Nephron progenitor cell (in vitro differentiated cells): ENCODE measurements at regions not wholly inside any gene's neighbourhood (a gene's known extent, or its start where the extent isn't known, plus 50 kb on each side); places are given as distances from the start of the nearest gene placed in this dataset.
"Not testable (repeated sequence)": the region's sequence is repeated elsewhere in the genome, so short reads cannot be mapped to it uniquely, and the experiment has no call there.

Source experiments
- DNase-seq: peaks from one replicate; pipeline ENCODE4 v3.0.0; 2021
- H3K27ac Mint-ChIP-seq: 2 replicates; pipeline ENCODE4 v1.8.0; 2021; ENCODE audit warnings: mild to moderate bottlenecking, moderate library complexity, mixed read lengths
- H3K27me3 Mint-ChIP-seq: 2 replicates; pipeline ENCODE4 v1.8.0; 2021; ENCODE audit warnings: mild to moderate bottlenecking, low read depth, mixed read lengths; ENCODE audit not compliant: poor library complexity
- H3K36me3 Mint-ChIP-seq: 2 replicates; pipeline ENCODE4 v1.8.0; 2021; ENCODE audit warnings: low read depth, mixed read lengths
- H3K4me1 Mint-ChIP-seq: 2 replicates; pipeline ENCODE4 v1.8.0; 2021; ENCODE audit warnings: mixed read lengths
- H3K4me3 Mint-ChIP-seq: 2 replicates; pipeline ENCODE4 v1.8.0; 2021; ENCODE audit warnings: mild to moderate bottlenecking, moderate library complexity, mixed read lengths
- H3K9me3 Mint-ChIP-seq: 2 replicates; pipeline ENCODE4 v1.8.0; 2021; ENCODE audit warnings: mild to moderate bottlenecking, moderate library complexity, mixed read lengths
- TF ChIP-seq, protein P1 (sequence below): fragments of 200-600 bp; sonication (generic); IDR thresholded peaks from 2 replicates; pipeline ENCODE4 v1.5.0; 2021; ENCODE audit warnings: antibody characterized with exemption

DNA sequence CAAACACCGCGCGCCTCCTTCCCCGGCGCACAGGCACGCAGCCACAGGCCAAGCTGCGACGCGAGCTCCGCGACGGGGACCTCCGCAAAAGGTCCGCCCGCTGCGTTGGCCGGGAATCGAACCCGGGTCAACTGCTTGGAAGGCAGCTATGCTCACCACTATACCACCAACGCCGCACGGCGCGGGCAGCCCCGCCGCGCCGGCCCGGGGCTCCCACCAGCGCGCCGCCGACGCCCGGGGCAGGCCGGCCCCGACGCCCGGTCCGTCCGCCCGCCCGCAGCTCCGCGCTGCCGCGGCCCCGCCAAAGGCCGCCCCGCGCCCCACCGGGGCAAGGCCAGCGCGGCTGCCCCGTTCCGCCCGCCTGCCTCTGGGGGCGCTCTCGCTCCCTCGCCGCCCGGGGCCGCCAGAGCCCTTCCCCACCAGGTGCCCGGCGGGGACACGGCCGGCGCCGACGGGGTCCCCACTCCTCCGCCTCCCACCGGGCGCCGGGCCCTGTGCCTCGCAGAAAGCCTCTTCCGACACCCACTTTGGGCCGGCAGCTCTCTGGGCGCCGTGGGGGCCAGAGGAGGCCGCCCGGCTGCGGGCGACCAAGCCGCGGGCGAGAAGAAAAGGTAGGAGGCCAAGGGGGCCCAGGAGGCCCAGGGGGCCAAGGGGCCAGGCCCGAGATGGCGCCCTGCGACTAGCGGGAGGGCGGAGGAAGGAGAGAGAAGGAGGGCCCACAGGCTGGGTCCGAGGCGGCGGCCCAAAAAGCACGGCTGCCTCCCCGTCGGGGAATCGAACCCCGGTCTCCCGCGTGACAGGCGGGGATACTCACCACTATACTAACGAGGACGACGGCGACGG lies 50.2 kb upstream of the FCGR2A start:
- H3K9me3 Mint-ChIP-seq, H3K27ac Mint-ChIP-seq, H3K4me1 Mint-ChIP-seq, DNase-seq, H3K27me3 Mint-ChIP-seq, H3K4me3 Mint-ChIP-seq, H3K36me3 Mint-ChIP-seq: not testable (repeated sequence)

DNA sequence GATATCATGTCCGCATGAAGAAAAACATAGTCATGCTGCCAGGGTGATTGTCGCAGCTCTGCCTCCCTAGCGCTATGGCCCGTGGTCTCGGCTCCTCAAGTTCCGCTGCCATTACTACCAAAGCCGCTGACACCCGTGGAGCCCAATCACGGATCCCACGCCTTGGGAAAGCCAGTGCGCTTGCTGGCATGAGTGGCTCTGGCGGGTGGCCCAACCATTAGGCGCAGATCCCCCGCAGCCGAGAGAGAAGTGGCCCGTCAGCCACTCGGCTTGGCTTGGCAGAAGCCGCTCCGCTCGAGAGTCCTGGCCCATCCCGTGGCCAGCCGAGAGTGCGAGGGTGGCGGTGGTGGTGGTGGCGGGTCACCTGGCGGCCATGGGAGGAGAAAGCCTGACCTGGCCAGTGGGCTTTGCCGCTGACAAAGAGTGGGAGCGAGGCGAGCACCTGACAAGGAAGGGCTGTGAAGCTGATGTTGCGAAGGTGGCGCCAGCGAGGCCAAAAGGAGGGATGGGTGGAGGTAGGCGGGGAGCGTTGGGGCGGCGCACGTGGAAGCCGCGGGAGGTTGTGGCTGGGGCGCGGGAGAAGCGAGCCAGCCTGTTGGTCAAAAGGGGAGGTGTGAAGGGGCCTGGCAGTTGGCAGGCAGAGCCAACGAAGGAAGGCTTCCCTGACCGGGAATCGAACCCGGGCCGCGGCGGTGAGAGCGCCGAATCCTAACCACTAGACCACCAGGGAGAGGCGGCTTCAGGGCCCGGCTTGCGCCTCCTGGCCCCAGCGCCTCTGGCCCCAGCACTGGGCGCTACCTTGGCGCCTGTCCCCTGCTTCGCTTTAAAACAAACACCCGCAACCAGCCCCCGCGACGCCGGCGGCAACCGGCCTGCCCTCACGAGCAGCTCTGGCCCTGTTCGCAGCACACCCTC lies 51.0 kb upstream of the FCGR2A start:
- peak; percentile 34 for DNase-seq
- H3K9me3 Mint-ChIP-seq, H3K36me3 Mint-ChIP-seq, H3K4me1 Mint-ChIP-seq, H3K27me3 Mint-ChIP-seq, H3K4me3 Mint-ChIP-seq, H3K27ac Mint-ChIP-seq: not testable (repeated sequence)

DNA sequence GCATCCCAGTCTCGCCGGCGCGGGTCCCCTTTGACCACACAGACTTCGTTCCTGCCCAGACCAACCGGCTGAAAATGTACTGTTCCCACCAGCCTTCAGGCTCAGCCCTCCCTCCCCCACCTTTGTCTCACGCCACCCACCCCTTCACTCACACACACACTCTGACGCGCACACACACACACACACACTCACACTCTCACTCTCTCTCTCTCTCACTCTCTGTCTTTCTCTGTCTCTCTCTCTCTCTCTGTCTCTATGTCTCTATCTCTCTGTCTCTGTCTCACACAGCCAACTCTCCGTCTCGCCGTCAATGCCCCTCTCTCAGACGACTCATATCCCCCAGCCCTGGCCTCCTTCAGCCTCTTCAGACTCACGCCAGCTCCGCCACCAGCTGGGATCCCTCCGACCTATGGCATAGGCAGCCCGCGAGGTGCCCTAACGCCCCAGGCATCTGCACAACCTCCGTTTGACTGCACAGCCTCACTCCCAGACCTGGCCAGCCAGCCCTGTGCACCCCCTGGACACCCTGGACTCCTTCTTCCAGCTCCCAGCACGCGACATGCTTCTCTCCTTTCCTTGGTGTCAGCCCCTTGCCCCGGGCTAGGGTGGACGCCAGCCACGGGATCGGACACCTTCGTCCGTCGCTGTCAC lies 53.4 kb upstream of the FCGR2A start:
- not testable (repeated sequence) for H3K36me3 Mint-ChIP-seq, H3K4me1 Mint-ChIP-seq, H3K4me3 Mint-ChIP-seq, H3K27ac Mint-ChIP-seq, H3K27me3 Mint-ChIP-seq, H3K9me3 Mint-ChIP-seq, DNase-seq

DNA sequence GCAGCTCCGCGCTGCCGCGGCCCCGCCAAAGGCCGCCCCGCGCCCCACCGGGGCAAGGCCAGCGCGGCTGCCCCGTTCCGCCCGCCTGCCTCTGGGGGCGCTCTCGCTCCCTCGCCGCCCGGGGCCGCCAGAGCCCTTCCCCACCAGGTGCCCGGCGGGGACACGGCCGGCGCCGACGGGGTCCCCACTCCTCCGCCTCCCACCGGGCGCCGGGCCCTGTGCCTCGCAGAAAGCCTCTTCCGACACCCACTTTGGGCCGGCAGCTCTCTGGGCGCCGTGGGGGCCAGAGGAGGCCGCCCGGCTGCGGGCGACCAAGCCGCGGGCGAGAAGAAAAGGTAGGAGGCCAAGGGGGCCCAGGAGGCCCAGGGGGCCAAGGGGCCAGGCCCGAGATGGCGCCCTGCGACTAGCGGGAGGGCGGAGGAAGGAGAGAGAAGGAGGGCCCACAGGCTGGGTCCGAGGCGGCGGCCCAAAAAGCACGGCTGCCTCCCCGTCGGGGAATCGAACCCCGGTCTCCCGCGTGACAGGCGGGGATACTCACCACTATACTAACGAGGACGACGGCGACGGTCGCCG lies 57.4 kb upstream of the FCGR2A start:
- not testable (repeated sequence) for H3K27ac Mint-ChIP-seq, H3K4me1 Mint-ChIP-seq, H3K4me3 Mint-ChIP-seq, DNase-seq, H3K9me3 Mint-ChIP-seq, H3K36me3 Mint-ChIP-seq
- peaks cover 13% of the 10 kb centered on the region for H3K27me3 Mint-ChIP-seq

DNA sequence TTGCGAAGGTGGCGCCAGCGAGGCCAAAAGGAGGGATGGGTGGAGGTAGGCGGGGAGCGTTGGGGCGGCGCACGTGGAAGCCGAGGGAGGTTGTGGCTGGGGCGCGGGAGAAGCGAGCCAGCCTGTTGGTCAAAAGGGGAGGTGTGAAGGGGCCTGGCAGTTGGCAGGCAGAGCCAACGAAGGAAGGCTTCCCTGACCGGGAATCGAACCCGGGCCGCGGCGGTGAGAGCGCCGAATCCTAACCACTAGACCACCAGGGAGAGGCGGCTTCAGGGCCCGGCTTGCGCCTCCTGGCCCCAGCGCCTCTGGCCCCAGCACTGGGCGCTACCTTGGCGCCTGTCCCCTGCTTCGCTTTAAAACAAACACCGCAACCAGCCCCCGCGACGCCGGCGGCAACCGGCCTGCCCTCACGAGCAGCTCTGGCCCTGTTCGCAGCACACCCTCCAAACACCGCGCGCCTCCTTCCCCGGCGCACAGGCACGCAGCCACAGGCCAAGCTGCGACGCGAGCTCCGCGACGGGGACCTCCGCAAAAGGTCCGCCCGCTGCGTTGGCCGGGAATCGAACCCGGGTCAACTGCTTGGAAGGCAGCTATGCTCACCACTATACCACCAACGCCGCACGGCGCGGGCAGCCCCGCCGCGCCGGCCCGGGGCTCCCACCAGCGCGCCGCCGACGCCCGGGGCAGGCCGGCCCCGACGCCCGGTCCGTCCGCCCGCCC lies 58.1 kb upstream of the FCGR2A start:
- not testable (repeated sequence) for DNase-seq, H3K4me3 Mint-ChIP-seq, H3K27ac Mint-ChIP-seq, H3K36me3 Mint-ChIP-seq, H3K9me3 Mint-ChIP-seq, H3K4me1 Mint-ChIP-seq
- peaks cover 18% of the 10 kb centered on the region for H3K27me3 Mint-ChIP-seq

DNA sequence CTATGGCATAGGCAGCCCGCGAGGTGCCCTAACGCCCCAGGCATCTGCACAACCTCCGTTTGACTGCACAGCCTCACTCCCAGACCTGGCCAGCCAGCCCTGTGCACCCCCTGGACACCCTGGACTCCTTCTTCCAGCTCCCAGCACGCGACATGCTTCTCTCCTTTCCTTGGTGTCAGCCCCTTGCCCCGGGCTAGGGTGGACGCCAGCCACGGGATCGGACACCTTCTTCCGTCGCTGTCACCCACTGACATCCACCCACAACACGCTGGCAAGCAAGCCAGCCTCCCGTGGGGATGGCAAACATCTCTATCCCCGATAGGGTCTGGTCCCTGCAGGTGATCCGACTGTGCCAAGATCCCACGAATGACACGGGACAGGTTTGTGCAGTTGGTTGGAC lies 60.5 kb upstream of the FCGR2A start:
- not testable (repeated sequence) for H3K9me3 Mint-ChIP-seq, H3K4me3 Mint-ChIP-seq, H3K36me3 Mint-ChIP-seq, H3K27ac Mint-ChIP-seq, H3K4me1 Mint-ChIP-seq
- DNase-seq: peak; percentile 18
- H3K27me3 Mint-ChIP-seq: peaks cover 26% of the 10 kb centered on the region

DNA sequence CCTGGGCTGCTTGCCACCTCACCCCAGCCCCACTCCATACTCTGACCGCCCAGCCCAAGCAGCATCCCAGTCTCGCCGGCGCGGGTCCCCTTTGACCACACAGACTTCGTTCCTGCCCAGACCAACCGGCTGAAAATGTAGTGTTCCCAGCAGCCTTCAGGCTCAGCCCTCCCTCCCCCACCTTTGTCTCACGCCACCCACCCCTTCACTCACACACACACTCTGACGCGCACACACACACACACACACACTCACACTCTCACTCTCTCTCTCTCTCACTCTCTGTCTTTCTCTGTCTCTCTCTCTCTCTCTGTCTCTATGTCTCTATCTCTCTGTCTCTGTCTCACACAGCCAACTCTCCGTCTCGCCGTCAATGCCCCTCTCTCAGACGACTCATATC lies 61.0 kb upstream of the FCGR2A start:
- peaks cover 30% of the 10 kb centered on the region for H3K27me3 Mint-ChIP-seq

DNA sequence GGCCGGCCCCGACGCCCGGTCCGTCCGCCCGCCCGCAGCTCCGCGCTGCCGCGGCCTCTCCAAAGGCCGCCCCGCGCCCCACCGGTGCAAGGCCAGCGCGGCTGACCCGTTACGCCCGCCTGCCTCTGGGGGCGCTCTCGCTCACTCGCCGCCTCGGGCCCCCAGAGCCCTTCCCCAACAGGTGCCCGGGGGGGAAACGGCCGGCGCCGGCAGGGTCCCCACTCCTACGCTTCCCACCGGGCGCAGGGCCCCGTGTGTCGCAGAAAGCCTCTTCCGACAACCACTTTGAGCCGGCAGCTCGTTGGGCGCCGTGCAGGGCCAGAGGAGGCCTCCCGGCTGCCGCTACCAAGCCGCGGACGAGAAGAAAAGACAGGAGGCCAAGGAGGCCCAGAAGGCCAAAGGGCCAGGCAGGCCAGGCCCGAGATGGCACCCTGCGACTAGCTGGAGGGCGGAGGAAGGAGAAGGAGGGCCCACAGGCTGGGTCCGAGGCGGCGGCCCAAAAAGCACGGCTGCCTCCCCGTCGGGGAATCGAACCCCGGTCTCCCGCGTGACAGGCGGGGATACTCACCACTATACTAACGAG lies 64.9 kb upstream of the FCGR2A start:
- H3K27ac Mint-ChIP-seq: no peak overlapping the region
- H3K36me3 Mint-ChIP-seq: no peaks in the 10 kb centered on the region
- TF ChIP-seq, protein P1, sequence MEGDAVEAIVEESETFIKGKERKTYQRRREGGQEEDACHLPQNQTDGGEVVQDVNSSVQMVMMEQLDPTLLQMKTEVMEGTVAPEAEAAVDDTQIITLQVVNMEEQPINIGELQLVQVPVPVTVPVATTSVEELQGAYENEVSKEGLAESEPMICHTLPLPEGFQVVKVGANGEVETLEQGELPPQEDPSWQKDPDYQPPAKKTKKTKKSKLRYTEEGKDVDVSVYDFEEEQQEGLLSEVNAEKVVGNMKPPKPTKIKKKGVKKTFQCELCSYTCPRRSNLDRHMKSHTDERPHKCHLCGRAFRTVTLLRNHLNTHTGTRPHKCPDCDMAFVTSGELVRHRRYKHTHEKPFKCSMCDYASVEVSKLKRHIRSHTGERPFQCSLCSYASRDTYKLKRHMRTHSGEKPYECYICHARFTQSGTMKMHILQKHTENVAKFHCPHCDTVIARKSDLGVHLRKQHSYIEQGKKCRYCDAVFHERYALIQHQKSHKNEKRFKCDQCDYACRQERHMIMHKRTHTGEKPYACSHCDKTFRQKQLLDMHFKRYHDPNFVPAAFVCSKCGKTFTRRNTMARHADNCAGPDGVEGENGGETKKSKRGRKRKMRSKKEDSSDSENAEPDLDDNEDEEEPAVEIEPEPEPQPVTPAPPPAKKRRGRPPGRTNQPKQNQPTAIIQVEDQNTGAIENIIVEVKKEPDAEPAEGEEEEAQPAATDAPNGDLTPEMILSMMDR: peak; percentile 30
- H3K9me3 Mint-ChIP-seq: peaks cover 16% of the 10 kb centered on the region
- peaks cover 5% of the 10 kb centered on the region for H3K4me1 Mint-ChIP-seq
- H3K27me3 Mint-ChIP-seq: peaks cover 68% of the 10 kb centered on the region
- peak overlapping the region; percentile 88 for H3K4me3 Mint-ChIP-seq
- peak; percentile 79 for DNase-seq

More for the DNA sequence above, 61.0 kb upstream of the FCGR2A start:
- not testable (repeated sequence) for H3K4me3 Mint-ChIP-seq, H3K27ac Mint-ChIP-seq, DNase-seq, H3K36me3 Mint-ChIP-seq, H3K4me1 Mint-ChIP-seq, H3K9me3 Mint-ChIP-seq
